Stimulated activated CD8-positive, alpha-beta memory T cell treated with anti-CD3 and anti-CD28 coated beads, Interleukin-15, amount 100 ng/mL, for 24 hours (primary cell): ENCODE measurements at regions not wholly inside any gene's neighbourhood (a gene's known extent, or its start where the extent isn't known, plus 50 kb on each side); places are given as distances from the start of the nearest gene placed in this dataset.
"Not testable (repeated sequence)": the region's sequence is repeated elsewhere in the genome, so short reads cannot be mapped to it uniquely, and the experiment has no call there.

Source experiments
- DNase-seq: peaks from one replicate; pipeline ENCODE4 v3.0.0-alpha.2; 2020; ENCODE audit warnings: low read depth

GRCh38 chr17:79560527-79560926 is 50.3 kb downstream of the RBFOX3 start:
- no peak for DNase-seq

GRCh38 chr17:79559111-79559887 is 51.6 kb downstream of the RBFOX3 start:
- DNase-seq = no peak

GRCh38 chr17:79558091-79558900 is 52.6 kb downstream of the RBFOX3 start:
- DNase-seq = no peak

GRCh38 chr17:79557276-79558090 is 53.4 kb downstream of the RBFOX3 start:
- DNase-seq = no peak

GRCh38 chr17:79556271-79556670 is 54.6 kb downstream of the RBFOX3 start:
- DNase-seq = no peak

- no peak for DNase-seq
Measured at GRCh38 chr17:79555543-79555942, 55.3 kb downstream of the RBFOX3 start.

GRCh38 chr17:79554346-79554745 is 56.5 kb downstream of the RBFOX3 start:
- DNase-seq = not testable (repeated sequence)

- no peak for DNase-seq
Measured at GRCh38 chr17:79552824-79553223, 58.0 kb downstream of the RBFOX3 start.

GRCh38 chr17:79552405-79552804 is 58.4 kb downstream of the RBFOX3 start:
- no peak for DNase-seq

GRCh38 chr17:79549141-79549915 is 61.5 kb downstream of the RBFOX3 start:
- DNase-seq = no peak

GRCh38 chr17:79548116-79548515 is 62.7 kb downstream of the RBFOX3 start:
- no peak for DNase-seq

- DNase-seq = no peak
Measured at GRCh38 chr17:79547586-79547985, 63.3 kb downstream of the RBFOX3 start.

- DNase-seq = not testable (repeated sequence)
Measured at GRCh38 chr17:79547171-79547570, 63.7 kb downstream of the RBFOX3 start.

GRCh38 chr17:79546386-79546785 is 64.5 kb downstream of the RBFOX3 start:
- no peak for DNase-seq

GRCh38 chr17:79545251-79546005 is 65.4 kb downstream of the RBFOX3 start:
- DNase-seq = no peak

GRCh38 chr17:79544142-79544914 is 66.5 kb downstream of the RBFOX3 start:
- DNase-seq = no peak

GRCh38 chr17:79543531-79543930 is 67.3 kb downstream of the RBFOX3 start:
- DNase-seq = no peak

- DNase-seq = no peak
Measured at GRCh38 chr17:79542718-79543117, 68.1 kb downstream of the RBFOX3 start.

GRCh38 chr17:79541056-79541850 is 69.6 kb downstream of the RBFOX3 start:
- DNase-seq = no peak
